Endothelial cell of umbilical vein (primary cell): ENCODE measurements at regions not wholly inside any gene's neighbourhood (a gene's known extent, or its start where the extent isn't known, plus 50 kb on each side); places are given as distances from the start of the nearest gene placed in this dataset.

Source experiments
- CTCF ChIP-seq, 2 donors: IDR thresholded peaks; 1 replicate in 1 of 2; 2 replicates in 1 of 2; pipeline ENCODE4 v1.5.1; 2011; ENCODE audit warnings: low read length in 2 of 2, mild to moderate bottlenecking in 2 of 2, moderate library complexity in 2 of 2, control low read depth in 1 of 2, inconsistent platforms in 1 of 2, low read depth in 1 of 2; ENCODE audit not compliant: insufficient read depth in 1 of 2; ENCODE audit errors: extremely low read depth in 1 of 2
- EZH2 ChIP-seq: IDR thresholded peaks from 2 replicates; pipeline ENCODE4 v1.6.1; 2012; ENCODE audit warnings: borderline replicate concordance, low read depth, mild to moderate bottlenecking, moderate library complexity, low read length, inconsistent platforms; ENCODE audit not compliant: severe bottlenecking
- GATA2 ChIP-seq: IDR thresholded peaks from 2 replicates; pipeline ENCODE4 v1.7.0; 2011; ENCODE audit warnings: low read depth, mild to moderate bottlenecking, moderate library complexity, mixed read lengths, low read length; ENCODE audit not compliant: insufficient read length, insufficient read depth
- JUN ChIP-seq: IDR thresholded peaks from 2 replicates; pipeline ENCODE4 v1.6.1; 2011; ENCODE audit warnings: borderline replicate concordance, low read depth; ENCODE audit not compliant: insufficient read length, insufficient read depth
- MAX ChIP-seq: IDR thresholded peaks from 2 replicates; pipeline ENCODE4 v1.6.1; 2011; ENCODE audit not compliant: insufficient read depth, insufficient read length
- POLR2A ChIP-seq: IDR thresholded peaks from 2 replicates; pipeline ENCODE4 v1.6.1; 2012; ENCODE audit warnings: low read depth, mild to moderate bottlenecking, control low read depth, low read length
- POLR2AphosphoS5 ChIP-seq: IDR thresholded peaks from 2 replicates; pipeline ENCODE4 v1.6.1; 2012; ENCODE audit warnings: low read depth, mild to moderate bottlenecking, control low read depth, low read length, moderate library complexity; ENCODE audit not compliant: insufficient read depth

- TF ChIP-seq CTCF (IDR thresholded peaks at IDR 0.05; ENCODE audit: extremely low read depth in 1 of 2, insufficient read depth in 1 of 2, low read depth in 1 of 2, low read length in 2 of 2) (no peak), EZH2 (no peak), MAX (no peak), POLR2A (no peak), JUN (no peak), POLR2AphosphoS5 (no peak), GATA2 (no peak)
These were observed 99.0 kb upstream of the CDH5 start for GRCh38 chr16:66267292-66268014.
